ENCODE measurements at regions not wholly inside any gene's neighbourhood (a gene's known extent, or its start where the extent isn't known, plus 50 kb on each side); places are given as distances from the start of the nearest gene placed in this dataset.
"Not testable (repeated sequence)": the region's sequence is repeated elsewhere in the genome, so short reads cannot be mapped to it uniquely, and the experiment has no call there.

DNA sequence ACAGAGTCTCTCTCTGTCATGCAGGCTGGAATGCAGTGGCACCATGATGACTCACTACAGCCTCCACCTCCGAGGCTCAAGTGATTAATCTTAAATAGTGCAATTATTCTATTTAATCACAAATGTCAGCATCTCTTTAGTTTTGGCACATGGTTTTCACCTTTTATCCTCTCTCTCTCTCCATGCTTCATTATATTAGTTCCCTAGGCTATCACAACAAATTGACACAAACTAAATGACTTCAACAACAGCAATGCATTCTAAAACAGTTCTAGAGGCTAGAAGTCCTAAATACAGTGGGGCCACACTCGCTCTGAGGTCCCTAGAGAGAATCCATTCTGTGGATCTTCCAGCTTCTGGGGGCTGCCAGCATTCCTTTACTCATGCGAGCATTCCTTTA lies 178.2 kb upstream of the ZNG1F start:
- DNase-seq (ENCODE audit: low spot score) = not testable (repeated sequence)

DNA sequence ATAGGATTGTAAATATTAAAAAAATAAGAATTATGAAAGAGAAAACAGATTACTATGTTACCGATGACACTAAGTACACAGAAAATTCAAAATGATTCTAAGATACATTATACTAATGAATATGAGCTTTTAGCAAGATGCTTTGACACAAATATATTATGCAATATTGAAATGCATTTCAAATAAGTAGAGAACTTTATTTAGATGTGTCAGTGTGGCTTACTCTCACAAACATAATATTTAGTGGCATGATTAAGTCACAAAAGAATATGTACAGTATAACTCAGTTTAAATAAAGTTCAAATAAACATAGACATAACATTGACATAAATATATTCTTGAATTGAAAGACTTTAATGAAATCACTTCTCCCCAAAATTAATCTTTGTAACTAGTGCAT lies 172.7 kb upstream of the ZNG1F start:
- not testable (repeated sequence) for DNase-seq (ENCODE audit: low spot score)

DNA sequence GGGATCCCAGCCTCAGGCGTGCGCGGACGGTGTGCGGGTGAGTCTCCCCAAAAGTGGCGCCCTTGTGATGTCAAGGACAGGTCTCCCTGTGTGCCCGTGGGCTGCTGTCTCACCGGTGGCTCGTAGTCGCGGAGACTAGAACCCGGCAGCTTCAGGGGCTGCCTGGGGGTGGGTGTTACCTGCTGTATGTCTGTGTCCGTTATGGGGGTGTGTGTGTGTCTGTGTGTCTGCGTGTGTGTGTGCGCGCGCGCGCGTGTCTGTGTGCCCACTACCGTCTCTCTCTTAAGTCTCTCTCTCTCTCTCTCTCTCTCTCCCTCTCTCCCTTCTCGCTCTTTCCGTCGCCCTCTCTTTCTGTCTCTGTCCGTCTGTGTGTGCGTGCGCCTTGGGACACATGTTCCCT lies 170.0 kb upstream of the ZNG1F start:
- DNase-seq (ENCODE audit: low spot score) = peak; percentile 27

DNA sequence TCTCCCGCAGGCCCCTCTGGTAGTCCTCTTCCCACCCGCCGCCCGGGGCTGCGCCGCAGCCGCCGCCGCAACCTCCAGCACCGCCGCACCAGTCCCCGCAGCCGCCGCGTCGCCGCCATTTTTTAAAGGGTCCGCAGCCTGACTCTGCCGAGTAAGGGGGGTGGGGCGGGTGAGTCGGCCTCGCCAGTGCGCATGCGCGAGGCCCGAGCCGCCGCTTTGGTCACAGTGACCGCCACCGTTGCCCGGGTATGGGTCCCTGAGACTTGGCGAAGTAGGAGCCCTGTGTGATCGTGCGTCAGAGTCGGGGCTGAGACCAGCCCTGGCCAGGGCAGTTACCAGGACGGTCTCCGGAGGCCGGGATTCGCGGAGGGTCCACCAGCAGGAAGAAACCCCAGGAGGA lies 169.6 kb upstream of the ZNG1F start:
- peak; percentile 51 for DNase-seq (ENCODE audit: low spot score)

DNA sequence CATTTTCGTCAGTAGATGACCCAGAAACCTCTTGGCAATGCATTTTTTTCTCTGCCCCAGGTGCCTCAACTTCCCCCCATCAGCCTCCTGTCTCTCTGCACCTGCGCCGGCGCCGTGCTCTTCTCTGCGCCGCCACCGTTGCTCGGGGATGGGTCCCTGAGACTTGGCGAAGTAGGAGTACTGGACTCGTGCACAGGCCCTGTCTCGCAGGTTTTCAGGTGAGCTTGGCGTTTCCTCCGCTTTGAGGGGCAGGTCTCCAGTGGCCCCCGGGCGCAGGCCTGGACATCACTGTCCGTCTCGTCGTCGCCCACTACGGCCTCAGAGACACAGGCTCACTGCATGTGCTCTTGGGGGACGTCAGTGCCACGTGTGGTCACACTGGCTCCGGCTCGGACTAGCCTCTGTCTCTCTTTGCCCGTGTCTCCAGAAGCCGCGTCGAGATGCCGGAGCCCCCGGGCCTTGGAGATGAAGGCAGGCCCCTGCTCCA lies 168.8 kb upstream of the ZNG1F start:
- DNase-seq (ENCODE audit: low spot score) = not testable (repeated sequence)

DNA sequence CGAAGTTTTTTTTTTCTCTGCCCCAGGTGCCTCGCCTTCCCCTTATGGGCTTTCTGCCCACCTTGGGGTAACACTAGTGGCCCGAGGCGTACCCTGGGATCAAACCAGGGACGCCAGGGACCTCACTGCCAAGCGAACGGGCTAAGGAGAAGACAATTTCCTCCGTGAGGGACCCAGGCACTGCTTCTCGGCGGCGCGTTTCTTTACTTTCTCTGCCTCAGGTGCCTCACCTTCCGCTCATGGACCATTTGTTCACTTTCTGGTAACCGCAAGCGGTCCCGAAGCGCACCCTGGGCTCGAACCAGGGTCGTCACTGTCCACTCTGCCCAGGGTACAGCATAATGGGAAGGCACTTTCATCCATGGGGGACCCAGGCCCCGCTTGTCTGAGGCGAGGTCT lies 168.2 kb upstream of the ZNG1F start:
- DNase-seq (ENCODE audit: low spot score) = not testable (repeated sequence)

DNA sequence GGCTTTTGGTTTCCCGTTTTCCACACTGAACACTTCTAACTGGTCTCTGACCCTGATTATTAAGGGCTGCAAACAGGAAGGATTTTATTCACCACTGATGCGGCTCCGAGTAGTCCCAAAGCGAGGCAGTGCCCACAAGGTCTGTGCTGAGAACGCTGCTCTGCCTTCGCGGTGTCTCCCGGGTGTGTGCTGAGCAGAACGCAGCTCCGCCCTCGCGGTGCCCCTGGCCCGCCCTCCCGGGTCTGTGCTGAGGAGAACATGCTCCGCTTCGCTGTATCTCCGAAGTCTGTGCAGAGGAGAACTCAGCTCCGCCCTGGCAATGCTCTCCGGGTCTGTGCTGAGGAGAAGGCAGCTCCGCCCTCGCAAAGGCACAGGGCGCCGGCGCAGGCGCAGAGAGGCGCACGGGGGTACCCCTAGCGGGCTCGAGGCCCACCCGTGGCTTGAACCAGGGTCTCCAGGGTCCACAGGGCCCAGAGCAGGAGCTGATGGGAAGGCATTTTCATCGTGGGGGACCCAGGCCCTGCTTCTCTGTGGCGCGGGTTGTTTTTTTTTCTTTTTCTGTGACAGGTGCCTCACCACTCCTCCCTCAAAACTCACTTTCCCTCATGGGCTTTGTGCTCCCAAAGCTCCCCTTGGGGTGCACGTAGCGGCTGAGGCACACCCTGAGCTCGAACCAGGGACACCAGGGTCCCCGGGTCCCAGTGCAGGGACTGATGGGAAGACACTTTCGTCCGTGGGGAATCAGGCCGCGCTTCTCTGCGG lies 167.7 kb upstream of the ZNG1F start:
- not testable (repeated sequence) for DNase-seq (ENCODE audit: low spot score)

DNA sequence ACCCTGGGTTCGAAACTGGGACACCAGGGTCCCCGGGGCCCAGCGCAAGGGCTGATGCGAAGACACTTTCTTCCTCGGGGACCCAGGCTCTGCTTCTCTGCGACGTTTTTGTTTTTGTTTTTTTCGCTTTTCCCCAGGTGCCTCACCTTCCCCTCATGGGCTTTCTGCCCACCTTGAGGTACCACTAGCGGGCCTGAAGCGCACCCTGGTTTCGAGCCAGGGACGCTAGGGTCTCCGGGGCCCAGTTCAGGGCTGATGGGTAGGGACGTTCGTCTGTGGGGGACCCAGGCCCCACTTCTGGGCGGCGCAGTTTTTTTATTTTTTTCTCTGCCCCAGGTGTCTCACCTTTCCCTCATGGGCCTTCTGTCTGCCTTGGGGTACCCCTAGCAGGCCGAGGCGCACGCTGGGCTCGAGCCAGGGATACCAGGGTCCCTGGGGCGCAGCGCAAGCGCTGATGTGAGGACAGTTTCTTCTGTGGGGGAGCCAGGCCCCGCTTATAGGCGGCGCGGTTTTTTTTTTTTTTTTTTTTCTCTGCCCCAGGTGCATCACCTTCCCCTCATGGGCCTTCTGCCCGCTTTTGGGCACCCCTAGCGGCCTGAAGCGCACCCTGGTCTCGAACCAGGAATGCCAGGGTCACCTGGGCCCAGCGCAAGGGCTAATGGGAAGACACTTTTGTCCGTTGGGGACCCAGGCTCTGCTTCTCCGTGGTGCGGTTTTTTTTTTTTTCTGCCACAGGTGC lies 166.8 kb upstream of the ZNG1F start:
- not testable (repeated sequence) for DNase-seq (ENCODE audit: low spot score)

DNA sequence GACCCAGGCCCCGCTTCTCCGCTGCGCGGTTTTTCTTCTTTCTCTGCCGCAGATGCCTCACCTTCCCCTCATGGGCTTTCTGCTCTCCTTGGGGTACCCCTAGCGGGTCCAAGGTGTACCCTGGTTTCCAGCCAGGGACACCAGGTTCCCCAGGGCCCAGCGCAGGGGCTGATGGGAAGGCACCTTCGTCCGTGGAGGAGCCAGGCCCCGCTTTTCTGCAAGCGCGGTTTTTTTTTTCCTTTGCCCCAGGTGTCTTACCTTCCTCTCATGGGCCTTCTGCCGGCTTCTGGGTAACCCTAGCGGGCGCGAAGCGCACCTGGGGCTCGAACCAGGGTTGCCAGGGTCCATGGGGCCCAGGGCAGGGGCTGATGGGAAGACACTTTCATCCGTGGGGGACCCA lies 165.9 kb upstream of the ZNG1F start:
- DNase-seq (ENCODE audit: low spot score) = not testable (repeated sequence)

DNA sequence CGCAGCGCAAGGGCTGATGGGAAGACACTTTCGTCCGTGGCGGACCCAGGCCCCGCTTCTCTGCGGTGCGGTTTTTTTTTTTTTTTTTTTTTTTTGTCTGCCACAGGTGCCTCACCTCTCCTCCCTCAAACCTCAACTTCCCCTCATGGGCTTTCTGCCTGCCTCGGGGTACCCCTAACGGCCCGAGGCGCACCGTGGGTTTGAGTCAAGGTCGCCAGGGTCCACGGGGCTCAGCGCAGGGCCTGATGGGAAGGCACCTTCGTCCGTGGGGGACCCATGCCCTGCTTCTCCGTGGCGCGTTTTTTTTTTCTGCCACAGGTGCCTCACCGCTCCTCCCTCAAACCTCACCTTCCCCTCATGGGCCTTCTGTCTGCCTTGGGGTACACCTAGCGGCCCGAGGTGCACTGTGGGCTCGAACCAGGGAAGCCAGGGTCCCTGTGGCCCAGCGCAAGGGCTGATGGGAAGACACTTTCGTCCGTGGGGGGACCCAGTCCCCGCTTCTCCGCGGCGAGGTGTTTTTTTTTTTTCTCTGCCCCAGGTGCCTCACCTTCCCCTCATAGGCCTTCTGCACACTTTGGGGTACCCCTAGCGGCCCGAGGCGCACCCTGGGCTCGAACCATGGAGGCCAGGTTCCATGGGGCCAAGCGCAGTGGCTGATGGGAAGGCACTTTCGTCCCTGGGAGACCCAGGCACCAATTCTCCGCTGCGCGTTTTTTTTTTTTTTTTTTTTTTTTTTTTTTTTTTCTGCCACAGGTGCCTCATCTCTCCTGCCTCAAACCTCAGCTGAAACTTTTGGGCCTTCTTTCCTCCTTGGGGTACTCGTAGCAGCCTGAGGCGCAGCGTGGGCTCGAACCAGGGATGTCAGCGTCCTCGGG lies 165.2 kb upstream of the ZNG1F start:
- not testable (repeated sequence) for DNase-seq (ENCODE audit: low spot score)

DNA sequence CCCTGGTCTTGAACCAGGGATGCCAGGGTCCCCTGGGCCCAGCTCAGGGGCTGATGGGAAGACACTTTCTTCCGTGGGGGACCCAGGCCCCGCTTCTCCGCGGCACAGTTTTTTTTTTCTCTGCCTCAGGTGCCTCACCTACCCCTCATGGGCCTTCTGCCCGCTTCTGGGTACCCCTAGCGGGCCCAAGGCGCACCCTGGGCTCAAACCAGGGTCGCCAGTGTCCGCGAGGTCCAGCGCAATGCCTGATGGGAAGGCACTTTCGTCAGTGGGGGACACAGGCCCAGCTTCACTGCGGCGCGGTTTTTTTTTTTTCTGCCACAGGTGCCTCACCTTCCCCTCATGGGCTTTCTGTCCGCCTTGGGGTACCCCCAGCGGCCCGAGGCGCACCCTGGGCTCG lies 163.9 kb upstream of the ZNG1F start:
- DNase-seq (ENCODE audit: low spot score) = not testable (repeated sequence)

DNA sequence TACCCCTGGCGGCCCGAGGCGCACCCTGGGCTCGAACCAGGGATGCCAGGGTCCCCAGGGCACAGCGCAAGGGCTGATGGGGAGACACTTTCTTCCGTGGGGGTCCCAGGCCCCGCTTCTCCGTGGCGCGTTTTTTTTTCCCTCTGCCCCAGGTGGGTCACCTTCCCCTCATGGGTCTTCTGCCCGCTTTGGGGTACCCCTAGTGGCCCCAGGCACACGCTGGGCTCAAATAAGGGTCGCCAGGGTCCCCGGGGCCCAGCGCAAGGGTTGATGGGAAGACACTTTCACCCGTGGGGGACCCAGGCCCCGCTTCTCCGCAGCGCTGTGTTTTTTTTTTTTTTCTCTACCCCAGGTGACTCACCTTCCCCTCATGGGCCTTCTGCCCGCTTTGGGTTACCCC lies 163.3 kb upstream of the ZNG1F start:
- not testable (repeated sequence) for DNase-seq (ENCODE audit: low spot score)

DNA sequence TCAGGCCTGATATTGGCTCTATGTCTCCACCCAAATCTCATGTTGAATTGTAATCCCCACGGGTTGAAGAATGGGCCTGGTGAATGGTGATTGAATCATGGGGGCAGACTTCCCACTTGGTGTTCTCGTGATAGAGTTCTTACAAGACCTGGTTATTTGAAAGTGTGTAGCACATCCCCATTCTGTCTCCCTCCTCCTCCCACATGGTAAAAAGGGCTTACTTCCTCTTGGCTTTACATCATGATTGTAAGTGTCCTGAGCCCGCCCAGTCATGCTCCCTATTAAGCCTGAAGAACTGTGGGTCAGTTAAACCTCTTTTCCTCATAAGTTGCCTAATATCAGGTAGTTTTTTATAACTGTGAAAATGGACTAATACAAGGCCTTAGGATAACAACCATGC lies 158.8 kb upstream of the ZNG1F start:
- DNase-seq (ENCODE audit: low spot score) = not testable (repeated sequence)

DNA sequence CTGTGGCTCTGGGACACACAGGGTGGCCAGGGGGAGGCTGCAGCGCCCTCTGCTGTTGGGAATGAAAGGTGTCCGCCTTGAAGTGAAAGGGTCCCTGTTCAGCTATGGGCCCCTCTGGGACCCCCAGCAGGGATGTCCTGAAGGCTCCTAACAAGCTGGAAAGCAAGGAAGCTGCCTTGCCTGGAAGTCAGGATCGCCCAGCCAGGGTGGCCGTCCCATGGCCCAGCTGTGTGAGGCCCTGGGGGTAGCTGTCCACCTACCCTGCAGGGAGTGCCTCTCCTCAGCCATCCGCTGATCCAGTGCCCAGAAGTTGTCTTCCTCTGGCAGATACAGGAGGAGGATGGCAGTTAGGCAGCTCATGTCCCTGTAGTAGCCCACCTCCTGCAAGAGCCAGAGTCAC lies 143.4 kb upstream of the ZNG1F start:
- not testable (repeated sequence) for DNase-seq (ENCODE audit: low spot score)

DNA sequence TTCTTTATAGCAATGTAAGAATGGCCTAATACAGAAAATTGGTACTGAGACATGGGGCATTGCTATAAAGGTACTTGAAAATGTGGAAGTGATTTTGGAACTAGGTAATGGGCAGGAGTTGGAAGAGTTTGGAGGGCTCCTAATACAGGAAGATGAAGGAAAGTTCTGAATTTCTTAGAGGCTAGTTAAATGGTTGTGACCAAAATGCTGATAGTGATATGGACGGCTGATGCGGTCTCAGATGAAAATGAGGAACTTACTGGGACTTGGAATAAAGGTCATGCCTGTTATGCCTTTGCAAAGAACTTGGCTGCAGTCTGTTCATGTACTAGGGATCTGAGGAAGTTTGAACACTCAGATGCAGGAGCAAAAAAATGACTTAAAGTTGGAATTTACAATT lies 132.2 kb upstream of the ZNG1F start:
- not testable (repeated sequence) for DNase-seq (ENCODE audit: low spot score)

DNA sequence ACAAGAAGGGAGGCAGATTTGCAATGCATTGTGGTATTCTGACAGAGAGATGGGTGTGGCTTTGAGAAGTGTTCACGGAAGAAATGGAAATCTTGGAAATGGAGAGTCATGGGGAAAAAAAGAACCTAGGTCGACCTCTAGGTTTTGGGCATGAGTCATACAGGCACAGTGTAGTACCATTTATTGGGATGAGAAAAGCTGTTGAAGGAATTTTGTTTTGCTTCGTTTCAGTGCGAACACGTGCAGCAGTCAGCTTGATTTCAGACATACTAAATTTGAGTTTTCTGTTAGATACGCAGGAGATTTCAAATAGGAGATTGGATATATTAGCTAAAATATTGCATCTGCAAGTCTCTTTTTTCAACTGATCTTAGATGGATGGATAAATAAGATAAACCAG lies 119.8 kb upstream of the ZNG1F start:
- DNase-seq (ENCODE audit: low spot score) = not testable (repeated sequence)

DNA sequence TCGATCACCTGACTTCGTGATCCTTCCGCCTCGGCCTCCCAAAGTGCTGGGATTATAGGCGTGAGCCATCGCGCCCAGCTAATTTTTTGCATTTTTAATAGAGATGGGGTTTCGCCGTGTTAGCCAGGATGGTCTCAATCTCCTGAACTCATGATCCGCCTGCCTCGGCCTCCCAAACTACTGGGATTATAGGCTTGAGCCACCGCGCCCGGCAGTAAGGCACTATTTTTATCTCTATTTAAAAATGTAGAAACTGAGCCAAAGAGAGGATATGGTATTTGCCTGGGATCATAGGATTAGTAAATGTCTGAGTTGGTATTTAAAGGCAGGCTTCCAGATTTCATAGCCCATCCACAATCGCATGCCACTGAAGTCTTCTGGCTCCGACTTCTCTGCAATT lies 96.6 kb upstream of the ZNG1F start:
- DNase-seq (ENCODE audit: low spot score) = not testable (repeated sequence)

DNA sequence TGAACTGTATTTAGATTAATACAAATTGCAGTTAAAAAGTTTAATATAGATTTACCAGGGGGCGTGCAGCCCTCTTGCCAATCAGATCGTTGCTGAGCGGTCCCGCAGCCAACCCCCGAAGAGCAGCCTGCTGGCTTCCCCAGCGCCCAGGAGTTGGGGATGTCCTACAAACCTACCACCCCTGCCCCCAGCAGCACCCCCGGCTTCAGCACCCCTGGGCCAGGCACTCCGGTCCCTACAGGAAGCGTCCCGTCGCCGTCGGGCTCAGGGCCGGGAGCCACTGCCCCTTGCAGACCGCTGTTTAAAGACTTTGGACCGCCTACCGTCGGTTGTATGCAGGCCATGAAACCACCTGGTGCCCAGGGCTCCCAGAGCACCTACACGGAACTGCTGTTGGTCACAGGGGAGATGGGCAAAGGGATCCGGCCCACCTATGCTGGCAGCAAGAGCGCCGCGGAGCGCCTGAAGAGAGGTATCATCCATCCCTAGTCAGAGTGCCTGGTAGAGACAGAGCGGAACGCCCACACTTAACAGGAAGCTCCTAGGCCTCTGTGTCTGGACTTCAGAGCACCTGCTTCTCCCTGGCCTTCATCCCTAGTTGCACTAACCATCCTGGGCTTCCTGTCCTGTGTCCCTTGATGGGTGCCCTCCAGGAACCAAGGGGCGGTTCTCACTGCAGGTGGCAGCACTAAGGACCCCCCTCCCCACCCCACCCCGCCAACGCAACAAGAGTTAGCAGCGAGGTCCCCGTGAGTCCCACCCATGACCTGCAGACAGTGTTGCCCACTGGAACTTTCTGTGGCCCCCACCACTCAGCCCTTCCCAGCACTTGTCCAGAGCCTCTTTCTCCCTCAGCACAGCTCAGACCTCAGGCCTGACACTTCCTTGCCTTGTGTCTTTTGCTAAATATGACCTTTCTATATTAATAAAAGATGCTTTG lies 91.5 kb upstream of the ZNG1F start:
- not testable (repeated sequence) for DNase-seq (ENCODE audit: low spot score)

DNA sequence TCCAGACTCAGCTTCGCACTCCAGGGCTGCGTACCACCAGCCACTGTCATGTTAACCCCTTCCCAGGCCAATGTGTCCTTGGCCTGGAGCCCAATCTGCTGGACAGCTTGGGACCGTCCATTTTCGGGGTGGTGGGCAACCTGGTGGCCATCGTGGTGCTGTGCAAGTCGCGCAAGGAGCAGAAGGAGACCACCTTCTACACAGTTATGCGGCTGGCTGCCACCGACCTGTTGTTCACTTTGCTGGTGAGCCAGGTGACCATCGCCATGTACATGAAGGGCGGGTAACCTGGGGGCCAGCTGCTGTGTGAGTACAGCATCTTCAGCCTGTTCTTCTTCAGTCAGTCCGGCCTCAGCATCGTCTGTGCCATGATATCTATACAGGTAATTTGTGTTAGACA lies 90.3 kb upstream of the ZNG1F start:
- not testable (repeated sequence) for DNase-seq (ENCODE audit: low spot score)

DNA sequence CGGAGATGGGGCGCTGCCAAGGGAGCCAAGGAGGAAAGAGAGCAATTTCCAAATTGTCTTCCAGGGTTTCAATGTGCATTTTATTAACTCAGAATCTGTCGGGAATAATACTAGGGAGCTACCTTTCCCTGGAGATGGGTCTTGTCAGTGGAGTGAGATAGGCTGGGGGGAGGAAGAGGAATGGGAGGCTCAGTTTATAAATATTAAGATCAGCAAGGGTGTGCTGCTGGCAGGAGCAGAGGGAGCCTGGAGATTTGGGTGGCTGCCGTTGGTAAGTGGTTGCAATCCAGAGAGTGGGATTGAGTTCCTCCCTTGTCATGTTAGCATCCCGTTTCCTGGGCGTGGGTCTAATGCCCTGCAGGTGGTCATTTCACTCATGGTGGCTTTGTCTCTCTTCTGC lies 89.9 kb upstream of the ZNG1F start:
- not testable (repeated sequence) for DNase-seq (ENCODE audit: low spot score)
